ENCODE measurements at regions not wholly inside any gene's neighbourhood (a gene's known extent, or its start where the extent isn't known, plus 50 kb on each side); places are given as distances from the start of the nearest gene placed in this dataset.

GRCh38 chr6:23348185-23348584, 777.8 kb upstream of the NRSN1 start:
- TF ChIP-seq CTCF (IDR thresholded peaks at IDR 0.05; ENCODE audit: low read depth, low read length) (no peak), EZH2phosphoT487 (IDR thresholded peaks at IDR 0.05; ENCODE audit: low read depth) (no peak)

Measured in OCI-LY3 (cell line).